ENCODE measurements at regions not wholly inside any gene's neighbourhood (a gene's known extent, or its start where the extent isn't known, plus 50 kb on each side); places are given as distances from the start of the nearest gene placed in this dataset.

DNA sequence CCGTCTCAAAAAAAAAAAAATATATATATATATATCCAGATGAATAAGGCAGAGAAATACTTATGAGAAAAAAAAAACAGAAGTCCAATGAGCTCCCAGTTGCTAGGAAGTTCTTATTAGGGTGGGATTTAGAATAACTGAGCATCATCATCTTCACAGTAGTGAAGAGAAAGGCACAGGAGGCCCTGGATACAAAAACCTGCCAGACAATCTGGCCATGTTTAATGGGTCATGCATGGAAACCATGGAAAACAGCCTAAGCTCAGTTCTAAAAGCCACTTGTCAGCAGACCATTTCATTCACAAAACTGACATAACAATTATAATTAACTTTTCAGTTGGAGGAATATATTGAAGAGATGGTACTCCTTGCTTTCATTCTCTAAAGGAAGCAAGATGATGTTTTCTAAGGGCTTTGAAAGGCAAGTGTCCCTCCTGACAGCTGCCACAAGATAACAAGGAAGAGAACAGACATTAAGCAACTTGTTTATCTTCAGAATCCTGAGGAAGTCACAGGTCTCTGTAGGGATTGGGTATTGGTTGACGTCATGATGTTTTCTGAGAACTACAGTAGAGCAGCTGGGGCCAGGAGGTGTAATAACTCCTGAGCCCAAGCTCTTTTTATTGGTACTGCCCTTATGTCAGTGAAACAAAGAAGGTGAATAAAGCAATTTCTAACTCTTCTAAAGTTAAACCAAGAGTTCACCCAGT is 463.1 kb downstream of the DMAC1 start:
- Histone ChIP-seq H3K4me1 (ENCODE audit: insufficient read depth, low read length) (no peaks in the 10 kb centered on the region), H3K27me3 (ENCODE audit: insufficient read depth, low read length, poor library complexity, severe bottlenecking) (no peaks in the 10 kb centered on the region), H3K27ac (ENCODE audit: low read depth, low read length) (no peak overlapping the region), H3K36me3 (ENCODE audit: insufficient read depth, low read length) (no peaks in the 10 kb centered on the region), H3K4me3 (ENCODE audit: low read length) (no peak overlapping the region), H3K9me3 (ENCODE audit: low read length) (no peaks in the 10 kb centered on the region)
- H3K27ac Mint-ChIP-seq = no peak overlapping the region
- H3K4me3 Mint-ChIP-seq = no peak overlapping the region
- ChIA-PET POLR2A (no interaction called here), CTCF (no interaction called here)
- peaks cover 0 to 2% (median 0%) of the 10 kb centered on the region in 5 donors for H3K9me3 Mint-ChIP-seq
- peaks cover 2 to 3% of the 10 kb centered on the region in 2 donors for H3K27me3 Mint-ChIP-seq
- no peaks in the 10 kb centered on the region for H3K36me3 Mint-ChIP-seq
- DNase-seq = no peak
- H3K4me1 Mint-ChIP-seq = no peaks in the 10 kb centered on the region

DNA sequence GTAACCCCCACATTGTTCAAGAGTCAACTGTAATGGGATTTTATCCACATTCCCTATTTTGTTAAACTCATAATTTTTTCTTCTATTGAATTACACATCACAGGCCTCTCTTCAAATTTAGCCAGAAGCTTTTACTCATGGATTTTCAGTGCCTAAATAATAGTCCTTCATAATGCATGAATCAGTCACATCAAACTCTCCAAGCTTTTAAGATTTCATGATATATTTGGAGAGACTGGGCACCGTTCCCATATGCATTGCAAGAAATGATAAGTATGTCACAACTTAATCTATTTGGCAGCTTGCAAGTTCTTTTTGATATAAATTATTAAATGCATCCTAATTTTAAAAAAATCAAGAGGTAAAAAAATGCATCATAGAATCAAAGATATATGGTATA is 465.9 kb downstream of the DMAC1 start:
- Histone ChIP-seq H3K36me3 (ENCODE audit: insufficient read depth, low read length) (no peaks in the 10 kb centered on the region), H3K4me3 (ENCODE audit: low read length) (no peak overlapping the region), H3K9me3 (ENCODE audit: low read length) (no peaks in the 10 kb centered on the region), H3K27me3 (ENCODE audit: insufficient read depth, low read length, poor library complexity, severe bottlenecking) (no peaks in the 10 kb centered on the region), H3K4me1 (ENCODE audit: insufficient read depth, low read length) (no peaks in the 10 kb centered on the region), H3K27ac (ENCODE audit: low read depth, low read length) (no peak overlapping the region)
- no peak for DNase-seq
- Mint-ChIP-seq H3K9me3 (peaks cover 0 to 2% (median 0%) of the 10 kb centered on the region in 5 donors), H3K36me3 (no peaks in the 10 kb centered on the region), H3K4me3 (no peak overlapping the region), H3K4me1 (no peaks in the 10 kb centered on the region), H3K27me3 (peaks cover 0 to 3% of the 10 kb centered on the region in 2 donors), H3K27ac (peak overlapping the region in 1 of 8 donors; percentile 51)
- ChIA-PET POLR2A (no interaction called here), CTCF (no interaction called here)

DNA sequence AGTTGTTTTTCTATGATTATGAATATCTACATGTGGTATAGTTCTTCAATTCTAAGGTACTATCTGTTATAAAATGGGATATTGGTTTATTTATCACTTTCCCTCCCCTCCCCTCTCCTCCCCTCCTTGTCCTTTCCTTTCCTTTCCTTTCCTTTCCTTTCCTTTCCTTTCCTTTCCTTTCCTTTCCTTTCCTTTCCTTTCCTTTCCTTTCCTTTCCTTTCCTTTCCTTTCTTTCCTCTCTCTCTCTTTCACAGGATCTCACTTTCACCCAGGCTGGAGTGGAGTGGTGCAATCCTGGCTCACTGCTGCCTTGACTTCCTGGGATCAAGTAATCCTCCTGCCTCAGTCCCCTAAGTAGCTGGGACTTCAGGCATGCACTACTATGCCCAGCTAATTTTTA is 466.8 kb downstream of the DMAC1 start:
- Mint-ChIP-seq H3K27me3 (no peaks in the 10 kb centered on the region), H3K27ac (no peak overlapping the region), H3K36me3 (no peaks in the 10 kb centered on the region), H3K4me1 (no peaks in the 10 kb centered on the region), H3K9me3 (no peaks in the 10 kb centered on the region), H3K4me3 (no peak overlapping the region)
- no peak overlapping the region for H3K4me3 ChIP-seq (ENCODE audit: low read length)
- no peaks in the 10 kb centered on the region for H3K9me3 ChIP-seq (ENCODE audit: low read length)
- no peak overlapping the region for H3K27ac ChIP-seq (ENCODE audit: low read depth, low read length)
- POLR2A ChIA-PET = no interaction called here
- DNase-seq = no peak
- CTCF ChIA-PET = no interaction called here
- H3K4me1 ChIP-seq (ENCODE audit: insufficient read depth, low read length) = no peaks in the 10 kb centered on the region
- no peaks in the 10 kb centered on the region for H3K36me3 ChIP-seq (ENCODE audit: insufficient read depth, low read length)
- no peaks in the 10 kb centered on the region for H3K27me3 ChIP-seq (ENCODE audit: insufficient read depth, low read length, poor library complexity, severe bottlenecking)

DNA sequence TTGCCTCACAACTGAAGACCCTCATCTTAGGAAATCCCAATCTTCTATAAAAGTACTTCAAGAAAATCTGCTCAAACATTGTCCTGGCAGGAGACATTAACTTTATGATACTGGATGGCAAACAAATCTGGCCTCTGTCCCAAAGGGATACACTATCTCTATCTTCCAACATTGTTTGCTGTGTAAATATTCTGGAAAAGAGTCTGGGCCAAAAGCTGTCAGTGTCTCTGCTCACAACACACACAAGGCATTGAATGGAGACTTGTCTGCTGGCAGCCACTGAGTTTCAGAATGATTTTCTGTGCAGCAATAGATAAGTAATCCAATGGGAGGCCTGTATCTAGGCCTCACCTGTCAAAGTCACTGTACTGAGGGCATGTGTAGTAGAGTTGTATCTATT is 471.1 kb downstream of the DMAC1 start:
- Mint-ChIP-seq H3K27ac (no peak overlapping the region), H3K4me1 (no peaks in the 10 kb centered on the region), H3K4me3 (no peak overlapping the region), H3K36me3 (no peaks in the 10 kb centered on the region), H3K27me3 (no peaks in the 10 kb centered on the region), H3K9me3 (no peaks in the 10 kb centered on the region)
- H3K36me3 ChIP-seq (ENCODE audit: insufficient read depth, low read length) = no peaks in the 10 kb centered on the region
- H3K4me1 ChIP-seq (ENCODE audit: insufficient read depth, low read length) = no peaks in the 10 kb centered on the region
- no peaks in the 10 kb centered on the region for H3K27me3 ChIP-seq (ENCODE audit: insufficient read depth, low read length, poor library complexity, severe bottlenecking)
- DNase-seq = no peak
- H3K27ac ChIP-seq (ENCODE audit: low read depth, low read length) = no peak overlapping the region
- POLR2A ChIA-PET = no interaction called here
- no peaks in the 10 kb centered on the region for H3K9me3 ChIP-seq (ENCODE audit: low read length)
- H3K4me3 ChIP-seq (ENCODE audit: low read length) = no peak overlapping the region
- CTCF ChIA-PET = no interaction called here

DNA sequence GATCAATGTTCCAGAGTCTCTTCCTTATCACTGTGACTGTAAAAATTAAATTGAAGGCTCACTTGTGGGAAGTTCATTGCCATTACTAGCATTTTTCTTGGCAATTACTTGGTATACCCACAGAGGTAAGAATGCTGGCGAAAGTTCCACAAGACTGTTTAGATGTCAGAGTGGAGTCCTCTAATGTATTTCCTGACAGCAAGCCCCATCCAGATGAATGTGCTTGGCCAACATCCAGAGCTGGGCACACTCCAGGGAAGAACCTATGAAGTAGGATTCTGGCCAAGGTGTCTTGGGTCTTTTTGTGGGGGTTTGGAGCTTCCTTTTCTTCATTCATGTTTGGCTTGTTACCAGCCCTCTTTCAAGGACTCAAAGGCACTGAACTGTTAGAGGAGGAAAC is 473.6 kb downstream of the DMAC1 start:
- CTCF ChIA-PET = no interaction called here

DNA sequence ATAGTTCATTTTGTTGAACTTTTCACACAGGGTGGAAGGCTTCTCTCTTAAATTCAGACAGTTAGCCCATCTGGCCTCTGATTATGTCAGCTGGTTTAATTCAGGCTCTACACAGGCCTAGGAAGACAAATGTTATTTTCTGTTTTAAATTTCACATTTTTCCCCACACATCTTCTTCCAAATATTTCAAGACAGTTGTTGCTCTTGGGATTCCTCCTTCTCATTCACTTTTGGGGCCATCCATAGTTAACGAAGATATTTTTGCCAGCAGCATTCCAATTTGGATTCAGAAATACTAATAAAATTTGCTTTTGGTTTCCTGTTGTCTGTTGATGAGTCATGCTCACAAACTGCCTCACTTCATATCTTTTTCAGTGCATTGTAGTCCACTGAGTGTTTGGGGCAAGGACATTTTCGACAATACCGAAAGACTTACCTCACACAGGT is 475.4 kb downstream of the DMAC1 start:
- POLR2A ChIA-PET = no interaction called here
- no peaks in the 10 kb centered on the region for H3K9me3 ChIP-seq (ENCODE audit: low read length)
- peaks cover 0 to 2% (median 0%) of the 10 kb centered on the region in 5 donors for H3K9me3 Mint-ChIP-seq
- H3K36me3 Mint-ChIP-seq = no peaks in the 10 kb centered on the region
- H3K27me3 Mint-ChIP-seq = peaks cover under 1 to 1% of the 10 kb centered on the region in 2 donors
- no peaks in the 10 kb centered on the region for H3K4me1 Mint-ChIP-seq
- no peak for DNase-seq
- H3K27ac Mint-ChIP-seq = no peak overlapping the region
- no peak overlapping the region for H3K4me3 ChIP-seq (ENCODE audit: low read length)
- H3K4me1 ChIP-seq (ENCODE audit: insufficient read depth, low read length) = no peaks in the 10 kb centered on the region
- H3K4me3 Mint-ChIP-seq = no peak overlapping the region
- H3K36me3 ChIP-seq (ENCODE audit: insufficient read depth, low read length) = no peaks in the 10 kb centered on the region
- CTCF ChIA-PET = no interaction called here
- no peaks in the 10 kb centered on the region for H3K27me3 ChIP-seq (ENCODE audit: insufficient read depth, low read length, poor library complexity, severe bottlenecking)
- H3K27ac ChIP-seq (ENCODE audit: low read depth, low read length) = no peak overlapping the region

More for the DNA sequence above, 473.6 kb downstream of the DMAC1 start:
- Mint-ChIP-seq H3K36me3 (no peaks in the 10 kb centered on the region), H3K4me1 (no peaks in the 10 kb centered on the region), H3K27ac (no peak overlapping the region), H3K27me3 (no peaks in the 10 kb centered on the region), H3K4me3 (no peak overlapping the region), H3K9me3 (peaks cover 0 to 2% (median 0%) of the 10 kb centered on the region in 5 donors)
- no peak for DNase-seq
- H3K4me3 ChIP-seq (ENCODE audit: low read length) = no peak overlapping the region
- H3K9me3 ChIP-seq (ENCODE audit: low read length) = no peaks in the 10 kb centered on the region
- H3K36me3 ChIP-seq (ENCODE audit: insufficient read depth, low read length) = no peaks in the 10 kb centered on the region
- H3K27me3 ChIP-seq (ENCODE audit: insufficient read depth, low read length, poor library complexity, severe bottlenecking) = no peaks in the 10 kb centered on the region
- no peaks in the 10 kb centered on the region for H3K4me1 ChIP-seq (ENCODE audit: insufficient read depth, low read length)
- H3K27ac ChIP-seq (ENCODE audit: low read depth, low read length) = no peak overlapping the region
- POLR2A ChIA-PET = no interaction called here

DNA sequence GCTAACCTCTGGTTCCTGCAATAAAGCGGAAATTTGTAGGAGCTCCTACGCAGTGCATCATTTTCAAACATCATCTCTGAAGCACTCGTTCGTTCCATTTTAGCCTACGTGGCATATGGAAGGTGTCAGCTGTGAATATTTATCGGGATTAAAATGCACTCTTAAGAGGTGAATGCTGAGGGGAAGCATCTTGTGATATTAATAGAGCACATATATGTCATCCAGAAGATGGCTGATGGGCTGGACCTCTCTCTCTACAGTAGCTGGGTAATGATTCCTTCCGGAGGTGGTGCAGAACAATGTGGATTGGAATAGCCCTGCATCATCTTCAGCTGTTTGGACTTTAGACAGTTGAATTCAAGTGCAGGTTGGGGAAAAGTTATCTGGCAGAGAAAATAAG is 478.7 kb downstream of the DMAC1 start:
- ChIA-PET POLR2A (no interaction called here), CTCF (no interaction called here)
- peaks cover 0 to 3% (median 0%) of the 10 kb centered on the region in 5 donors for H3K9me3 Mint-ChIP-seq
- no peaks in the 10 kb centered on the region for H3K4me1 Mint-ChIP-seq
- Histone ChIP-seq H3K27ac (ENCODE audit: low read depth, low read length) (no peak overlapping the region), H3K4me3 (ENCODE audit: low read length) (no peak overlapping the region), H3K4me1 (ENCODE audit: insufficient read depth, low read length) (no peaks in the 10 kb centered on the region), H3K9me3 (ENCODE audit: low read length) (no peaks in the 10 kb centered on the region), H3K27me3 (ENCODE audit: insufficient read depth, low read length, poor library complexity, severe bottlenecking) (no peaks in the 10 kb centered on the region), H3K36me3 (ENCODE audit: insufficient read depth, low read length) (no peaks in the 10 kb centered on the region)
- H3K27me3 Mint-ChIP-seq = peaks cover 10 to 18% of the 10 kb centered on the region in 2 donors
- H3K27ac Mint-ChIP-seq = no peak overlapping the region
- H3K4me3 Mint-ChIP-seq = no peak overlapping the region
- H3K36me3 Mint-ChIP-seq = no peaks in the 10 kb centered on the region
- no peak for DNase-seq

DNA sequence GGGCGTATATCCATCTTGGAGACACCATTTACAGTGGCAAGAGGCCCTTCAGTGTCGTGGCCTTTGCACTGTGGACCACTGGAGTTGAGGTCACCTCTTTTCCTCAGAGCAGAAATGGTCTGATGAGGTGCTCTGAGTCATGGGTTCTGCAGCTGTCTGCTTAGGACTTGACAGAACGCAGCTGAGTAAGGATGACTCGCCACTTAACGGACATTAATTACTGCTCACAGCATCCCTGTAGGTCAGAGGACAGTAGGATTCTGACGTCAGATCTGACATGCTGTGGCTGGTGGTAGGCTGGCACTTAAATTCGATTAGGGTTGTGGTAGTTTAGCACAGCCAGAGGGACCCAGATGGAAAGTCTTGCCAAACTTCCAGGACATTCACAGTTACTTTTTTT is 479.4 kb downstream of the DMAC1 start:
- Mint-ChIP-seq H3K27me3 (peaks cover 10 to 18% of the 10 kb centered on the region in 2 donors), H3K4me1 (no peaks in the 10 kb centered on the region), H3K36me3 (no peaks in the 10 kb centered on the region), H3K27ac (no peak overlapping the region), H3K4me3 (no peak overlapping the region), H3K9me3 (peaks cover 3 to 9% (median 6%) of the 10 kb centered on the region in 5 donors)
- Histone ChIP-seq H3K4me3 (ENCODE audit: low read length) (no peak overlapping the region), H3K9me3 (ENCODE audit: low read length) (no peaks in the 10 kb centered on the region), H3K27me3 (ENCODE audit: insufficient read depth, low read length, poor library complexity, severe bottlenecking) (no peaks in the 10 kb centered on the region), H3K36me3 (ENCODE audit: insufficient read depth, low read length) (no peaks in the 10 kb centered on the region), H3K27ac (ENCODE audit: low read depth, low read length) (no peak overlapping the region), H3K4me1 (ENCODE audit: insufficient read depth, low read length) (no peaks in the 10 kb centered on the region)
- DNase-seq = no peak
- ChIA-PET POLR2A (no interaction called here), CTCF (no interaction called here)

All from CD8-positive, alpha-beta memory T cell (primary cell).